ENCODE measurements at regions not wholly inside any gene's neighbourhood (a gene's known extent, or its start where the extent isn't known, plus 50 kb on each side); places are given as distances from the start of the nearest gene placed in this dataset.

- TF ChIP-seq CTCF (IDR thresholded peaks at IDR 0.05; ENCODE audit: insufficient read depth, low read length): no peak
- no peak for TF ChIP-seq POLR2AphosphoS5 (IDR thresholded peaks at IDR 0.05; ENCODE audit: low read depth)
- no peak for TF ChIP-seq GABPA (IDR thresholded peaks at IDR 0.05; ENCODE audit: low read depth)
These were observed 183.4 kb downstream of the NFKBIZ start for GRCh38 chr3:102032491-102033383.

Data from HL-60 (cell line).